Subcutaneous abdominal adipose tissue (tissue), 5 donors: ENCODE measurements at regions not wholly inside any gene's neighbourhood (a gene's known extent, or its start where the extent isn't known, plus 50 kb on each side); places are given as distances from the start of the nearest gene placed in this dataset.
"Not testable (repeated sequence)": the region's sequence is repeated elsewhere in the genome, so short reads cannot be mapped to it uniquely, and the experiment has no call there.

ENCODE experiments used
- H3K27ac ChIP-seq: one replicate; pipeline ENCODE4 v1.7.0; 2013; ENCODE audit warnings: low read depth, mild to moderate bottlenecking, inconsistent platforms, low read length, moderate library complexity
- H3K27me3 ChIP-seq, 5 donors: one replicate each; pipeline ENCODE4 v1.7.0; 2013; ENCODE audit warnings: low read length in 5 of 5, inconsistent platforms in 1 of 5; ENCODE audit not compliant: control insufficient read depth in 5 of 5, insufficient read depth in 4 of 5
- H3K36me3 ChIP-seq, 5 donors: one replicate each; pipeline ENCODE4 v1.7.0; 2013; ENCODE audit warnings: low read length in 5 of 5; ENCODE audit not compliant: control insufficient read depth in 5 of 5, insufficient read depth in 5 of 5
- H3K4me1 ChIP-seq, 5 donors: one replicate each; pipeline ENCODE4 v1.7.0; 2013; ENCODE audit warnings: low read length in 5 of 5, mild to moderate bottlenecking in 3 of 5, moderate library complexity in 1 of 5; ENCODE audit not compliant: control insufficient read depth in 5 of 5, insufficient read depth in 5 of 5
- H3K4me3 ChIP-seq, 5 donors: one replicate each; pipeline ENCODE4 v1.7.0; 2013; ENCODE audit warnings: low read length in 5 of 5, low read depth in 1 of 5
- H3K9ac ChIP-seq, 5 donors: one replicate each; pipeline ENCODE4 v1.7.0; 2013; ENCODE audit warnings: low read length in 5 of 5, mild to moderate bottlenecking in 4 of 5, moderate library complexity in 3 of 5
- H3K9me3 ChIP-seq, 5 donors: one replicate each; pipeline ENCODE4 v1.7.0; 2013; ENCODE audit warnings: low read length in 5 of 5; ENCODE audit not compliant: control insufficient read depth in 5 of 5
- donor health status: healthy.
- donor health status: healthy.
- donor health status: healthy.
- donor health status: healthy.
- donor health status: healthy.

DNA sequence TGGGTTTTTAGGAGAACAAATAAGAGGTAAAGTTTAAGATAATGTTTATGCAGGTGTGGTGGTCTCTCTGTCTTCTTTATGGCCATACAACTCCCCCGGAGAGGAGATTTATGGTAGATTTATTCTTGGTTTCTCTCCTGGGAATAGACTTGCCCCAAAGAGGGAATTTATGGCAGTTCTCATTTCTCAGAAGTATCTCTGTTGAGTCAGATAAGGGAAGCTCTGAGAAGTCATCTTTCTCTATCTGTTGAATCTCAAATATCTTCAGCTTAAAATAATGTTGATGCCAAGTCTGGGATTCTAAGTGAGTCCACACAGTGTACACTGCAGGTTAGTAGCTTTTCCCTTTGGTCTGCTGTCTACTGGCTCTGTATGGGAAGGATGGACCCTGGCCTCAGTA is 276.4 kb upstream of the PLET1 start:
- peaks cover 0 to 3% (median 3%) of the 10 kb centered on the region in 5 donors for H3K27me3 ChIP-seq
- H3K9me3 ChIP-seq, result no peaks in the 10 kb centered on the region
- no peaks in the 10 kb centered on the region for H3K36me3 ChIP-seq
- no peak overlapping the region for H3K4me3 ChIP-seq
- H3K9ac ChIP-seq, result no peak overlapping the region
- H3K27ac ChIP-seq, result no peak overlapping the region
- H3K4me1 ChIP-seq, result peaks cover 0 to 9% (median 0%) of the 10 kb centered on the region in 5 donors

- H3K9me3 ChIP-seq, result no peaks in the 10 kb centered on the region
- peaks cover 0 to 3% (median 3%) of the 10 kb centered on the region in 5 donors for H3K27me3 ChIP-seq
- no peak overlapping the region for H3K27ac ChIP-seq
- peaks cover 0 to 9% (median 0%) of the 10 kb centered on the region in 5 donors for H3K4me1 ChIP-seq
- no peak overlapping the region for H3K4me3 ChIP-seq
- no peak overlapping the region for H3K9ac ChIP-seq
- no peaks in the 10 kb centered on the region for H3K36me3 ChIP-seq
Measured at GRCh38 chr11:112537846-112538330, 277.2 kb upstream of the PLET1 start.

DNA sequence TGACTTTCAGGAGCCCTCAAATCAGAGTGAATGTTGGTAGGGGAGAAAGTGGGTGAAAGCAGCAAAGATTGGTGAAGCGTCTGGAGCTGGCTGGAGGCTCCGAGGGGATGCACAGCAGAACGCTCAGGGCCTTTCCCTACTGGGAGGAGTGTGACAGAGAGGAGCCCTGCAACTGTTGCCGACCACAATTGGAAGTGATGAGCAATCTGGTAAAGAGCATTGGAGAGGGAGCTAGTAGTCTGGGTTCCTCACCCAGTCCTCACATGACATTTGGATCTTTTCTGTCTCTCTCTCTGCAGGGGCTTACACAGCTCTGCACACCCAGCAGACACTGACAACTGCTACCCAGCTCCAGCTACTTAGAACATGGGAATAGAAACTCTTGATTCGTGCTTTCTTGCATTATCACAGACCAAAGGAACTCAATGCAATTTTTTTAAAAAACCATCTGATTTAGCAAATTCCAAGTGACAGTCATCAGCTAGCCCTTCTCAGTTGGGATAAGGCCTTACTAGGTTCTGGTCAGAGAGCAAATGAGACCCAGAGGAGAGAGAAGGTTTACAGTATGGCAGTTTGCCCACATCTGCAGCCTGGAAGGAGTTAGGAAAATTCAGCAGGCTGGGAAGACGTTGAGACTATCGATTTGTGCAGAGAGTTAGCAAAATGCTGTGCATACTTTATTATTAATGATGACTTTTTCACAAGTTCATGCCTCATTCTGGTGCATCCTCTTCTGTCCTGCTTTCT is 278.0 kb upstream of the PLET1 start:
- H3K27ac ChIP-seq, result no peak overlapping the region
- no peak overlapping the region for H3K4me3 ChIP-seq
- H3K27me3 ChIP-seq, result peaks cover 0 to 3% (median 3%) of the 10 kb centered on the region in 5 donors
- no peak overlapping the region for H3K9ac ChIP-seq
- no peaks in the 10 kb centered on the region for H3K36me3 ChIP-seq
- peaks cover 0 to 9% (median 0%) of the 10 kb centered on the region in 5 donors for H3K4me1 ChIP-seq
- no peaks in the 10 kb centered on the region for H3K9me3 ChIP-seq

- H3K4me3 ChIP-seq, H3K36me3 ChIP-seq, H3K9me3 ChIP-seq, H3K27ac ChIP-seq, H3K9ac ChIP-seq, H3K27me3 ChIP-seq, H3K4me1 ChIP-seq: not testable (repeated sequence)
Measured at GRCh38 chr11:112539281-112539555, 278.6 kb upstream of the PLET1 start.

DNA sequence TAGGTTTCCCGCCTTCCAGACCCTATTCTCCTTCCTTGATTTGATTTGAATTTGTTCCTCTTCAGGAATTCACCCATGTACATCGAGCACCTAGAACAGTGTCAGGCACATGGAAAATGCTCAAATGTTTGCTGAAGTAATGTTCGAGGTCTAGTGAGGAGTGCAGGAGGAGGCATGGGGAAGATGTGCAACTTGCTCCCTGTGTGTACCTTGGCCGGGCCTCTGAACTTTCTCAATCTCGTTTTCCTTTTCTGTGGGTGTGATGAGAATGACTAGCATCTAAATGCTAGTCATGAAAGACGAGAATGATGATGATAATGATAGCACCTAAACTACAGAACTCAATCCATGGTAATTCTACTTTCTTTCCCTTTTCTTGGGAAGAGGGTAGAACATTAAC is 279.1 kb upstream of the PLET1 start:
- H3K27me3 ChIP-seq, result peaks cover 0 to 3% (median 3%) of the 10 kb centered on the region in 5 donors
- H3K9ac ChIP-seq, result no peak overlapping the region
- H3K9me3 ChIP-seq, result no peaks in the 10 kb centered on the region
- no peak overlapping the region for H3K27ac ChIP-seq
- no peaks in the 10 kb centered on the region for H3K36me3 ChIP-seq
- no peak overlapping the region for H3K4me3 ChIP-seq
- H3K4me1 ChIP-seq, result peaks cover 0 to 9% (median 0%) of the 10 kb centered on the region in 5 donors

GRCh38 chr11:112540261-112540660 is 279.6 kb upstream of the PLET1 start:
- Histone ChIP-seq H3K27me3 (peaks cover 0 to 3% (median 2%) of the 10 kb centered on the region in 5 donors), H3K9me3 (no peaks in the 10 kb centered on the region), H3K36me3 (no peaks in the 10 kb centered on the region), H3K4me3 (no peak overlapping the region), H3K4me1 (peaks cover 0 to 9% (median 3%) of the 10 kb centered on the region in 5 donors), H3K9ac (no peak overlapping the region), H3K27ac (no peak overlapping the region)

- Histone ChIP-seq H3K9ac (no peak overlapping the region), H3K9me3 (no peaks in the 10 kb centered on the region), H3K36me3 (no peaks in the 10 kb centered on the region), H3K4me3 (no peak overlapping the region), H3K27ac (no peak overlapping the region), H3K27me3 (no peaks in the 10 kb centered on the region), H3K4me1 (peaks cover 0 to 9% (median 6%) of the 10 kb centered on the region in 5 donors)
Measured at GRCh38 chr11:112541140-112542046, 280.7 kb upstream of the PLET1 start.

GRCh38 chr11:112542479-112542878 is 281.8 kb upstream of the PLET1 start:
- H3K4me1 ChIP-seq, result peaks cover 0 to 9% (median 6%) of the 10 kb centered on the region in 5 donors
- no peak overlapping the region for H3K4me3 ChIP-seq
- H3K9ac ChIP-seq, result no peak overlapping the region
- no peaks in the 10 kb centered on the region for H3K27me3 ChIP-seq
- H3K36me3 ChIP-seq, result no peaks in the 10 kb centered on the region
- no peak overlapping the region for H3K27ac ChIP-seq
- H3K9me3 ChIP-seq, result no peaks in the 10 kb centered on the region

DNA sequence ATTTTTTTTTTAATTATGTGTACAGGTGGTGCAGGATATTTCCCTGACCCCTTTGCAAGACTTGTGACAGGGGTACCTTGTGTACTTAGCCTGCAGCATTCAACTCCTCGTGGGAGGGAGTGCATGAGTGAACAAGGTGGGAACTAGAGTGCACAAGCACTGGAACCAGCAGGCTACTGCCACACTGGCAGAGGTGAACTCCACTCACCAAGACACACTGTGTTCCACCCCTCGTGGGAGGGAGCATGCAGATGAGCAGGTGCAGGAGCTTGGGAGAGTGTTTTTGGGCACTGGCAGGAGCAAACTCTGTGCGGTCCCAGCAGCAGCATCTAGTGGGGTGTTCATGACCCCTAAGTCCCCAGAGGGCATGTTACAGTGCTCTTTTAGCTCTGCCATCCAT is 282.7 kb upstream of the PLET1 start:
- Histone ChIP-seq H3K27me3 (no peaks in the 10 kb centered on the region), H3K9ac (no peak overlapping the region), H3K4me1 (peaks cover 0 to 8% (median 3%) of the 10 kb centered on the region in 5 donors), H3K9me3 (no peaks in the 10 kb centered on the region), H3K36me3 (no peaks in the 10 kb centered on the region), H3K27ac (no peak overlapping the region), H3K4me3 (no peak overlapping the region)

DNA sequence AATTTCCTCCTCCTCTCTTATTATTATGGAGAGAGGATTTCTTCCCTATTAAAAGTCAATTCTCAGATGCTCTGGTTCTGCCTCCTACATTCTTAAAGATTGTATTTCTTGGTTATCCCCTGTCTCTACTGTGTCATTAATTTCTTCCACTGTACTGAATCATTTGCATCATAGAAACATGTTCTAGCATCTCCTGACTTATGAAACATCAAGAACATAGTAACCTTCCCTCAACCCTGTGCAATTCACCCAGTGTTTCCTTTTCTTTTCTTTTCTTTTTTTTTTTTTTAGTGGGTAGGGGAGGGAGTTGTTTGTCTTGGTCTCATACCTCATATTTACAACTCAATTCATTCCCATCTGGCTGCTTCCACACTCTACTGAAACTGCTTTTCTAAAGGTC is 288.0 kb upstream of the PLET1 start:
- Histone ChIP-seq H3K4me3 (no peak overlapping the region), H3K27me3 (no peaks in the 10 kb centered on the region), H3K4me1 (peaks cover 0 to 7% (median 0%) of the 10 kb centered on the region in 5 donors), H3K27ac (no peak overlapping the region), H3K36me3 (no peaks in the 10 kb centered on the region), H3K9ac (no peak overlapping the region), H3K9me3 (no peaks in the 10 kb centered on the region)
